Uterus (tissue), 2 donors: ENCODE measurements at regions not wholly inside any gene's neighbourhood (a gene's known extent, or its start where the extent isn't known, plus 50 kb on each side); places are given as distances from the start of the nearest gene placed in this dataset.

Experiments used
- CTCF ChIP-seq, 4 experiments: fragments of 200-600 bp in 2 of 4; fragments of 450-650 bp in 2 of 4; sonication (generic) in 2 of 4; IDR thresholded peaks; one replicate each; pipeline ENCODE4 v1.5.1; 2016 to 2019; ENCODE audit warnings: antibody characterized with exemption in 4 of 4, mild to moderate bottlenecking in 2 of 4, moderate library complexity in 1 of 4
- POLR2A ChIP-seq, 2 donors: fragments of 450-650 bp; IDR thresholded peaks; one replicate each; pipeline ENCODE4 v1.6.1; 2016; ENCODE audit warnings: antibody characterized with exemption in 2 of 2, mild to moderate bottlenecking in 1 of 2, moderate library complexity in 1 of 2

- TF ChIP-seq CTCF (IDR thresholded peaks at IDR 0.05) (no peak), POLR2A (IDR thresholded peaks at IDR 0.05) (no peak)
Observed at GRCh38 chr22:48534395-48534958, 1293.2 kb downstream of the BRD1 start.
